GF-D8 (cell line): ENCODE measurements at regions not wholly inside any gene's neighbourhood (a gene's known extent, or its start where the extent isn't known, plus 50 kb on each side); places are given as distances from the start of the nearest gene placed in this dataset.

Experiments
- DNase-seq: peaks from one replicate; lab custom pipeline; 2025; lab: John Stamatoyannopoulos, UW

- DNase-seq, result no peak
These were observed 480.3 kb upstream of the KCNMB2 start for GRCh38 chr3:178055939-178056338.

DNA sequence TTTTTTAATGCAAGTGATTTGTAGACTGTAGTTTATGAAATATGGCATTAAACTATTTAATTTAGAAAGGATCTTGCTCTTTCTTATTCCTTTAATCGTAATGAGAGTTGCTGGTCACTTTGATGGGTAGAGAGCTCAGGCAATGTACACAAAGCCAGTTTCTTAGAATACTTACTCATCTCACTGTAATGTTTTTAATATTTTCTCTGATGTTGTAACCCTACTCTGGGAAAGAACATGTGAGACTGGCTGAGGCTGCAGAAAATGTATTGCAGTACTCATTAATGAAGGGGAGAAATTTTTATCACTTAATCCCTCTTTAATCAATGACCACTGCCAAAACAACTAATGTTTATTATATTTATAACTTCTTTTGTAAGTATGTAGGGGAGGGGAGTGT lies 479.4 kb upstream of the KCNMB2 start:
- DNase-seq, result no peak

GRCh38 chr3:178058629-178059028 lies 477.6 kb upstream of the KCNMB2 start:
- no peak for DNase-seq

DNA sequence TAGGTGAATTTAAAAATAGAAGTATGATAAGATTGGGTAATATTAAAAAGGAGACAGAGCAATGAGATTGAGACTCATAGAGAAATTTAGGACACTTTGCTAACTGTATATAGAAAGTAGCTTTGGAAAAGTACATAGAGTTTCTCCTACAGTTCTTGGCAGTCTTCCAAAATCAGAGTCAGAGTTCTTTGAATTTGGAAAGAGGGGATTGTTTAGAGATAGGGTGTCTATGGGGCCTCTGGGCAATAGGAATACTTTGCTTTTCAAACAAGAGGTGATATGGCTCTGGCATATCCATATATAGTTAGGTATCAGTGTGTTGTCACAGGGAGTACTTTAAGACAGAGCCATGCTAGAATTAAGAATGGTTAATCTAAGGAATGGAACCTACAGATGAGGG lies 477.1 kb upstream of the KCNMB2 start:
- DNase-seq, result no peak

- DNase-seq, result no peak
These were observed 476.4 kb upstream of the KCNMB2 start for GRCh38 chr3:178059836-178060235.

DNA sequence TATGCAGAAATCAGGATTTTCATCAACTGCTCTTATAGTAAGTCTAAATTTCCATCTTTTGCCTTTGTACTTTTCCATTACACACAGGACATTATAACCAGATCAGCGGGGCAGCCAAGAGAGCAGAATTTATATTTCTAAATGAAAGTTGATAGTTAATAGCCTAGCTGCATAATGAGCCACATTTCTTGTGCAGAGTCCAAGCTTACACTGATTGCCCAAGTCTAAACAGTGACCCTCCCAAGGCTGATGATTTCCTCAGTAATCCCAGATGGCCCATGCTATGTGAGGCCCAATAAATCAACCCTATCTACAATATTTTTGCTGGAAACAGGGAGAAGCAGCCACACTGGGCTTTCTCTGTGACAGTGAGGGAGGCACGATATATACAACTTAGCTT lies 475.8 kb upstream of the KCNMB2 start:
- no peak for DNase-seq

- no peak for DNase-seq
These were observed 474.1 kb upstream of the KCNMB2 start for GRCh38 chr3:178062126-178062525.

DNA sequence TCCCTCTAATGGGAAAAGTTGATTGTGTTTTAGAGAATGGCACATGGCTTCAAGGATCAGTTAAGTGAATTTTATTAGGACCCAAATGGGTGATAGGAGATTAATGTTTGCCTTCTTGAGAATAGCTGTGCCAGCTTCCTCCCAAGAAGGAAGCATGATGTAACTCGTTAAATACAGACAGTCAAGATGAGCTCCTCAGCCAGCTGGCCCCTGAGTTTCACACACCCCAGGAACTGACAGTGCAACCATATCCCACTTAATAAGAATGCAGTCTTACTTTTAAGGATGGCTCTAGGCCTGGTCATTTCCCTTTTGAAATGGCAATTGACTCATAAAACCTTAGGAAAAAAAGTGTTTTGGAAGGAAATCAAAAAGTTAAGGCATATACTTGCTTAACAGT lies 472.8 kb upstream of the KCNMB2 start:
- no peak for DNase-seq

DNA sequence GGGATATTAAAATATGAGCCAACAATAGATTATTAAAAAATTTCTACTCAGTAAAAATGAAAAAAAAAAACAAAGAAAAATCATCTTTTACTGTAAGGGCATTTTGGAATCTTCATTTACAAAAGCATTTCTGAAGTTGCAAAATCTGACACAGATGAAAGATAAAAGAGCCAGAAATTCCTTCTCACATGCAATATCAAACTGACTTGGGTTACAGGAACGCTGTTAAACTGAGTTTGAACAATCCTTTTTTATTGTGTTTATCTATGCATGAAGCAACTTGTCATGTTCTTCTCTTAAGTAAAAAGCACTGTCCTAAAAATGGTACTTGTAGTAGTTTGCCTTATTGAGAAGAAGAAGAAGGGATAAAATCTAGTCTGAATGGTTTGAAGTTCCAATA lies 468.5 kb upstream of the KCNMB2 start:
- no peak for DNase-seq

DNA sequence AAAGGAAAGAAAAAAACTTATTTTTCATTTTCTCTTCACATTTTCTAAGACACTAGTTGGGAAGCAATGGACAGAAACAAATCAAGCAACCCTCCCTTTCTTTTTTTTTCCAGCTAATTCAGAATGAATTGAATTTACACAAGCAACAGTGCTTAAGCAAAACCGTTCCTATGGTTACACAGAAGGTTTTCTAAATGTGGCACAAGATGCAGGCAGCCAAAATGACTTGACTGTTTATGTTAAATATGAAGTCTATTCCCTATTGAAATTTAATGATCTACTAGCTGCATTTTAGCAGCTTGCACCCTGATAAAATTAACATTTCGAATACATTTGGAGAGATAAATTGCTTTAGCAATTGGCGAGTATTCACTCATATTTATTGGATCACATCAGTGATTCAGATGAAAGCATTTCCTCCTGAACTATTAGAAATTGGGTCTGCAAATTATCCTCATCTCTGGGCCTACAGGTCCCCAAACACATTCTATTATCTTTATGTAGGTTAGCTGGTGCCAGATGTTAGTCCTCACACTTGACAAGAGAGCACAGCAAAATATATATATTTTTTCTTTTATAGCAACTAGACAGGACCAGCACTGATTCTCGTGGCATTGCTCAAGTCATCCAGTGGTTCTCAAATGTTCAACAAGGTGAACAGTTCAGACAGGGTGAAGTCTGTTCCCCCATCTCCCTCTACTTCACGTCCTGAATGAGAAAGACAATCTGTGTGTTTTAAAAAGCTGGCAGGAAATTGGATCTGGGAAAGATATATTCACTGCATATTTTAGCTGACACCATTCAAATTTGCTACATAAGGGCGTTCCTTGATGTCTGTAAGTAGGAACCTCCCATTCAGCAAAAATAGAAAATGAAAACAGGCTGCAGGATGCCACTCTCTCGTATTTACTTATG lies 463.6 kb upstream of the KCNMB2 start:
- DNase-seq, result no peak

GRCh38 chr3:178073366-178073765 lies 462.9 kb upstream of the KCNMB2 start:
- DNase-seq, result no peak

GRCh38 chr3:178075344-178075743 lies 460.9 kb upstream of the KCNMB2 start:
- DNase-seq, result no peak

DNA sequence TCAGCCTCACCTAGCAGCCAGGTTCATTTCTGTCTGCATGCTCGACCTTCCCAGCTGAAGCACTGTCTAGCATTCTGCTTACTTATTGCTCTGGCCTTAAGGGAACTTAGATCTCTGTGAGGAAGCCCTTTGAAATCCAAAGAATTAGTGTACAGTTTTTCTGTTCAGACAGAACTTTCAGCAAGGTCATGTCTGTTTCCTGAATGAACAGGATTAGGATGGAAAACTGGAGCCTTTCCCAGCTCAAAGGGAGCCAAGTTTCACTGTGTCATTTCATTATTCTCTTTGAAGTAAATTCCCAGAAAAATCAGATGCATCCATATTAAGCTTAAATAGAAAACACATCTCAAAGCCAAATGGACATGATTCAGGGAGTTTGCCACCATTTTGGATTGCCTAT lies 457.3 kb upstream of the KCNMB2 start:
- DNase-seq, result no peak

- no peak for DNase-seq
These were observed 456.3 kb upstream of the KCNMB2 start for GRCh38 chr3:178079966-178080365.

GRCh38 chr3:178082326-178082906 lies 453.8 kb upstream of the KCNMB2 start:
- DNase-seq, result no peak

DNA sequence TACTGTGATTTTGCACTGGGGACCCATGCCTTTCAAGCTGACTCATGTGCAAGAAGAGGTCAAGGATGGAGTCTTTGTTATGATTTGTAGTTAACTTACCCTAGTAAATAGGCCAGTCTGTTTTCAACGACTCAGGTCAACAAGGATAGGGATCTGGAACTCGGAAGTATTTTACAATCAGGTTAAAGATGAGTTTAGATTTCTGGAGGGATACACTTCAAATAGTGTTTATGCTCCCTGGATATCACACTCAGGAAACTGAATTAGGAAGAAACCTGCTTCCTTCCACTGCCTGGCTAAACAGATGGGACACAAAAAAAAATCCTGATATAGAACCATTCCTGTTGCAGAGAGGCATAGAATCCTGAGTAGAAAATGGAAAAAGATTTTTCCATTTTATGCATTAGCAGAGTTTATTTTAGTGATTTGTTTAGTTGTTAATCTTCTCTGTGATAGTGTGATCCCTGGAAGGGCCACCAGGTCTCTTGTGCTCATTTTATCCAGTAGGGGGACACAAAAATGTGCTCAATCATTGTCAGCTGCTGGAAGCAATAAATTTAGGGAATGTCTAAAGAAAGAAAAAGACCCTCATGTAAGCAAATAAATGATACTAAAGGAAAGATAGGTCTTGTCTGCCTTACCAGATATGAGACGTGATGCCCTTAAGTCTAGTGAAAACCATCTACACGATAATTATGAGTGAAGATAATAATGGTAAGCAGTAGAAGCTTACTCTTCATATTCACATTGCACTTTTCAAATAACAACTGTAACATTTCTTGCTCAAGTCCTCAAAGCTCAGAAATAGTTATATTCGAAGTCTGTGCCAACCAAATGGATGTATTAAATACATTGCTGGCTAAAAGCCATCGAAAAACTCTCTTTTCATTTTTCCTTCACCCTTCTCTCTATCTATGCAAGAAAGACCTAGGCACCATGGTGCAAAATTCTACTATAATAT lies 452.1 kb upstream of the KCNMB2 start:
- no peak for DNase-seq

DNA sequence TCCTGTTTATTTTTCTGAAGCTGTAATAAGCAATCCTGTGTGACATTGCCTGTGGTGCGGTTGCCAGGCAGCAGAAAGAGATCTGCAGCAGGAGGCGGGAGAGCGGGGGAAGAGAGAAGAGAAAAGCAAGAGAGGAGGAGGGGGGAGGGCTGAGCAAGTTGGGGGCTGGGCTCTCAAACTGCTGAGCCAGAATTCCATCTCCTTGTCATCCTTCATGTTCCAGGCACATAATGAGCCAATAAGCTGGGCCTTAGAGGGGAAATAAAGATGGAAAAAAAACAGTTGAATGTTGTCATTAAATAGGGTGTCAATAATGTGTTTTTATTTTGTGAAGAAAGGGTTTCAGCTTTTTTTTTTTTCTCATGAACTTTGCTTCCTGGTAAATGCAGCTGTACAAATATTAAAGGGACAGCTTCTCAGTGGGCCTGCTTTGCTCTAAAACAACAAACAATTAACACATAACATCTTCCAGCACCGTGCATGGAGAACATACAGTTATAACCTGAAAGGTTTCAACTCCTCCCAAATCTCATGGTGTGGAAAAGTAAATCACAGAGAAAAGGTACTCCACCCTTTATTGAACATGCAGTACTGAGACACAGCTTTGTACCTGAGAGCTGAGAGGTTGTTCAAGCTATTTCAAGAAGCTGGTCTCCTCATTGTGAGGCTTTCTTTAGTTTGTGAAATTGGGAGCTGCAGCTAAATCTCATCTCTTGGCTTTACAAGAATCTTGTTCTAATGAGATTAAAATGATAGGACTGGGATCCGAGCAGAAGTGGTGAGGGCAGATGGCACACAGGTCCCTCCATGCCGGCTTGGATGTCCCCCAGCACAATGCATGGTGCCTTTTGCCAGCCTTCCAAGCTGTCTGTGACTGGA lies 451.1 kb upstream of the KCNMB2 start:
- DNase-seq, result no peak

DNA sequence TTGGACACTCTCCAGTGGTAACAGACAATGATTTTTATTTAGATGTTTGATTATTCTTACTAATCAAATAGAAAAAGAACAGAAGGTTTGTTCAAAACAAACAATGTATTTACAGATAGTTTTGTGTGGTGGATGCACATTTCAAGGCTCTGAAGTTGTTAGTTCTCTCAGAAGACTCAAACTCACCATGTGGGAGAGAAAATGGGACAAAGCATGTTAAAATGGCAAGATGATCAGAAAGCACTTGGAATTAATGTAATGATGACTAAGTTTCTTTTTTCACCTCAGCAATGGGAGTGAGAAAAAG lies 450.5 kb upstream of the KCNMB2 start:
- no peak for DNase-seq

DNA sequence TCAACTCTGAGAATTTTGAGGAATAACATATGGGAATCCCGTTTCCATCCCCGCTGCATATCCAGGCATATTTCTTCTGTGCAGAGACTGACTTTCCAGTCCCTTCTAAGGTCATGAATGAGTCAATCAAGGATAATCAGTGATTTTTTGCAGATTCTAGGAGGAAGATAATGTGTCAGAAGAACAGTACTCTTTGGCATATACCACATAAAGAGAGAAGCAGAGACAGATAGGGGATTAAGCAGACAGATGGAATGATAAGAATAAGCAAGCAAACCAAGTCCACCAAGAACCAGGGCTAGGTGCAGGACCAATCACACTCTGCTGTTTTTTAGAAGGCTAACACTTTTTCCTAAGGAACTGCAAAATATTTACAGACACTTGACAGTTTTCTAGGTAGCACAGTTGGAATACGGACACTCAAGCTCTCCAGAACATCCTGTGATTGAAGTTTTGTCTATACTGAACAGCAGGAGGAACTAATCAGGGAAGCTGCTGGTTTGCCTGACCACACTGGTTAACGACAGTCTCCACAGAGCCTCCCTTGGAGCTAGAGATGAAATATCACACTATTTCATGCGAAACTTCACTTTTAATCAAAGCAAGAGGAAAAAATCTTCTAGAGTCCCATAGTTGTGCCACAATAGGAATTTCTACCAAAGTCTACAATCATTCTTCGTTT lies 450.0 kb upstream of the KCNMB2 start:
- DNase-seq, result no peak

DNA sequence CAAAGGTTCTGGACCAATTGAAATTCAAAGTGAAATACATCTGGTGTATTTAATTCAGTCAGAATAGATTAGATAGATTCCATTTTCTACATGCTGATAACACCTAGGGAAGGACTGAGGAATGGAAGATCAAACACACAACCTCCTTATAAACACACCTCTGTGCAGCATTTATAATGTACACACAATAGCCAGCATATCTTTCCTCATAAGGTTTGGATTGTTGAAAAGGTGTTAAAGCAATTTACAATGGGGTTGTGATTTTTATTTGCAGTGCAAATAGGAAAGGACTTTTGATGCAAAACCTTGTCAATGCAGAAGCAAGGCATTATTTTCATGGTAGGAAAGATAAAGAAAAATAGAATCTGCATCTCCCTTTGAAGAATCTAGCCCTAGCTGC lies 448.9 kb upstream of the KCNMB2 start:
- no peak for DNase-seq

DNA sequence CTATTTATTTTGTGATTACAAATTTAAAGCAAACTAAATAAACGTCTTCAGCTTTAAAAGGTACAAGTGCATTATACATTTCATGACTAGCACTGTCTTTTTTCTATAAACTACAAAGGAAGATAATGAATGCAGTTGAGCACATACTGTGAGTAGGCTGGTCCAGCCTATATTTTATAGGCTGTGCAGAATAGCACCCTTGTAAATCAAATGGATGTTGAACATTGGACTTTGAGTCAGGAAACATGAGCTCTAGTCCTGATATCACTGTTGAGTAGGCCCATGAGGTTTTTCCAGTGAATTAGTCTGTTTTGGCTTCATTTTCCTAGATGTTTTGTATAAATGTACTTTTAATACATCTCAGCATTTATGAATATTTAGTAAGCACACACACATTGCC lies 447.3 kb upstream of the KCNMB2 start:
- DNase-seq, result no peak
